Limb (tissue), 2 donors: ENCODE measurements at regions not wholly inside any gene's neighbourhood (a gene's known extent, or its start where the extent isn't known, plus 50 kb on each side); places are given as distances from the start of the nearest gene placed in this dataset.
"Not testable (repeated sequence)": the region's sequence is repeated elsewhere in the genome, so short reads cannot be mapped to it uniquely, and the experiment has no call there.

ENCODE experiments used
- DNase-seq, 2 donors: peaks; one replicate each; pipeline ENCODE4 v3.0.0-alpha.2; 2016; ENCODE audit errors: extremely low spot score in 2 of 2

GRCh38 chr2:160726046-160726445, 232.4 kb upstream of the RBMS1 start:
- no peak for DNase-seq

GRCh38 chr2:160730296-160730995, 236.8 kb upstream of the RBMS1 start:
- no peak for DNase-seq

- no peak for DNase-seq
Measured at GRCh38 chr2:160731415-160731814, 237.8 kb upstream of the RBMS1 start.

- no peak for DNase-seq
Measured at GRCh38 chr2:160731856-160732255, 238.2 kb upstream of the RBMS1 start.

- DNase-seq: no peak
Measured at GRCh38 chr2:160735696-160736095, 242.1 kb upstream of the RBMS1 start.

GRCh38 chr2:160736148-160737028, 242.8 kb upstream of the RBMS1 start:
- no peak for DNase-seq

GRCh38 chr2:160737247-160737646, 243.6 kb upstream of the RBMS1 start:
- no peak for DNase-seq

- no peak for DNase-seq
Measured at GRCh38 chr2:160741271-160741670, 247.7 kb upstream of the RBMS1 start.

- no peak for DNase-seq
Measured at GRCh38 chr2:160741815-160742214, 248.2 kb upstream of the RBMS1 start.

- DNase-seq: no peak
Measured at GRCh38 chr2:160742667-160743066, 249.1 kb upstream of the RBMS1 start.

GRCh38 chr2:160747501-160748170, 254.0 kb upstream of the RBMS1 start:
- DNase-seq: no peak

- no peak for DNase-seq
Measured at GRCh38 chr2:160751021-160751420, 257.4 kb upstream of the RBMS1 start.

- no peak for DNase-seq
Measured at GRCh38 chr2:160752475-160753330, 259.1 kb upstream of the RBMS1 start.

- no peak for DNase-seq
Measured at GRCh38 chr2:160753331-160753654, 259.7 kb upstream of the RBMS1 start.

- DNase-seq: no peak
Measured at GRCh38 chr2:160753960-160754359, 260.4 kb upstream of the RBMS1 start.

GRCh38 chr2:160756481-160756880, 262.9 kb upstream of the RBMS1 start:
- DNase-seq: no peak

- not testable (repeated sequence) for DNase-seq
Measured at GRCh38 chr2:160762493-160763128, 269.0 kb upstream of the RBMS1 start.

GRCh38 chr2:160783474-160783873, 289.9 kb upstream of the RBMS1 start:
- no peak for DNase-seq

GRCh38 chr2:160784034-160784433, 290.4 kb upstream of the RBMS1 start:
- no peak for DNase-seq

GRCh38 chr2:160790738-160791137, 297.1 kb upstream of the RBMS1 start:
- no peak for DNase-seq

GRCh38 chr2:160791884-160792283, 298.3 kb upstream of the RBMS1 start:
- DNase-seq: no peak
